Kidney epithelial cell (primary cell): ENCODE measurements at regions not wholly inside any gene's neighbourhood (a gene's known extent, or its start where the extent isn't known, plus 50 kb on each side); places are given as distances from the start of the nearest gene placed in this dataset.

ENCODE experiments used
- DNase-seq: peaks from one replicate; pipeline ENCODE4 v3.0.0-alpha.2; 2010; ENCODE audit warnings: low read depth
- H3K27me3 ChIP-seq: 2 replicates; pipeline ENCODE4 v1.6.0; 2011; ENCODE audit warnings: low read length; ENCODE audit not compliant: control insufficient read depth, insufficient read depth
- H3K36me3 ChIP-seq: 2 replicates; pipeline ENCODE4 v1.5.1; 2011; ENCODE audit warnings: low read length; ENCODE audit not compliant: control insufficient read depth, insufficient read depth
- H3K4me3 ChIP-seq: 2 replicates; pipeline ENCODE4 v1.5.1; 2011; ENCODE audit warnings: low read depth, mild to moderate bottlenecking, control low read depth, low read length
- CTCF ChIP-seq: IDR thresholded peaks from 2 replicates; pipeline ENCODE4 v1.5.1; 2011; ENCODE audit warnings: mild to moderate bottlenecking, moderate library complexity, low read length, control low read depth, inconsistent platforms; ENCODE audit not compliant: insufficient read depth, poor library complexity, severe bottlenecking

DNA sequence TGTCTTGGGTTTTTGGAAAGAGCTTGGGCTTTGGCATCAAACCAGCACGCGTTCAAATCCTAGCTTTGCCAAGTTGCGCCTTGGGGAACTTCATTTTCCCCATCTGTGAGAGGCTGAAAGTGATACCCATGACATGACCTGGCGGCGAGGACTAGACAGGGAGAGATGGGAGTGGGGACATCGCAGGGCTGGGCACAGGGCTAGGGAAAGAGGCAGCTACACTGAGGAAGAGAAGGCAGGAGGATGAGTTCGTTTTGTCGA is 202.9 kb downstream of the IRF8 start:
- Histone ChIP-seq H3K4me3 (no peak overlapping the region), H3K27me3 (no peaks in the 10 kb centered on the region), H3K36me3 (no peaks in the 10 kb centered on the region)
- no peak for DNase-seq
- TF ChIP-seq CTCF, result no peak

- no peak for DNase-seq
- Histone ChIP-seq H3K36me3 (no peaks in the 10 kb centered on the region), H3K4me3 (no peak overlapping the region), H3K27me3 (no peaks in the 10 kb centered on the region)
- no peak for TF ChIP-seq CTCF
Observed at GRCh38 chr16:86103320-86103719, 204.4 kb downstream of the IRF8 start.

GRCh38 chr16:86104537-86105048 is 205.6 kb downstream of the IRF8 start:
- no peak for TF ChIP-seq CTCF
- no peak for DNase-seq
- no peaks in the 10 kb centered on the region for H3K36me3 ChIP-seq
- no peak overlapping the region for H3K4me3 ChIP-seq
- no peaks in the 10 kb centered on the region for H3K27me3 ChIP-seq

DNA sequence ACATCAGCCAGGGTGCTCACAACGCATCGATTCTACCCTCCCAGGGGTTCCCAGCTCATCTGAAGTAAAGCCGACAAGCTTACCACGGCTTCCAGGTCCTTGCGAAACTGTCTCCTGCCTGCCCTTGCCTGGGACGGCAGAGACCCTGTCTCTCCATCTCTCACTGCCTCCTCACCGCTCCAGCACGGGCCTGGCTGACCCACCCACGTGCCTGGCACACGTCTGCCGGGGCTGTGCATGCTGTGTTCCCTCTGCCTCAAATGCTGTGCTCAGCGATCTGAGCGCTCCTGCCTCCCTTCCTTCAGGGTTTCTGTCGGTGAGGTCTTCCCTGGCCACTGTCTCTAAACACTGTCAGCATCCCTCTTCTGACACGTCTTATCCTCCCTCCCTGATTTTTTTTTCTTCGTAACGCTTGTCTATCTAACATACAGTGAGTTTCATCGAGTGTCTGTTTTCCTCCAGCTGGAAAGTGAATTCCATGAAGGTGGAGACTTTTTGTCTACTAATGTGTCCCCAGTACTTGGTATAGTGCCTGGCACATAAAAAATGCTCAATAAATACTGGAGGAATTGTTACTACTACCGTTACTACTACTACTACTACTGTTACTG is 208.4 kb downstream of the IRF8 start:
- no peak for TF ChIP-seq CTCF
- no peak overlapping the region for H3K4me3 ChIP-seq
- no peak for DNase-seq
- H3K27me3 ChIP-seq, result no peaks in the 10 kb centered on the region
- H3K36me3 ChIP-seq, result no peaks in the 10 kb centered on the region

DNA sequence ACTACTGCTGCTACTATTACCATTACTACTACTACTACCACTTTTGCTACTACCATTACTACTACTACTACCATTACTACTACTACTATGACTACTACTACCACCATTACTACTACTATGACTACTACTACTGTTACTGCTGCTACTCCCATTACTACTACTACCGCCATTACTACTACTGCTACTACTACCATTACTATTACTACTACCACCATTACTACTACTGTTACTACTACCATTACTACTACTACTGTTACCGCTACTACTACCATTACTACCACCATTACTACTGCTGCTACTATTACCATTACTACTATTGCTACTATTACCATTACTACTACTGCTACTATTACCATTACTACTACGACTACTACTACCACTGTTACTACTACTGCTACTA is 209.1 kb downstream of the IRF8 start:
- no peaks in the 10 kb centered on the region for H3K27me3 ChIP-seq
- H3K4me3 ChIP-seq, result no peak overlapping the region
- TF ChIP-seq CTCF, result no peak
- no peaks in the 10 kb centered on the region for H3K36me3 ChIP-seq
- no peak for DNase-seq

DNA sequence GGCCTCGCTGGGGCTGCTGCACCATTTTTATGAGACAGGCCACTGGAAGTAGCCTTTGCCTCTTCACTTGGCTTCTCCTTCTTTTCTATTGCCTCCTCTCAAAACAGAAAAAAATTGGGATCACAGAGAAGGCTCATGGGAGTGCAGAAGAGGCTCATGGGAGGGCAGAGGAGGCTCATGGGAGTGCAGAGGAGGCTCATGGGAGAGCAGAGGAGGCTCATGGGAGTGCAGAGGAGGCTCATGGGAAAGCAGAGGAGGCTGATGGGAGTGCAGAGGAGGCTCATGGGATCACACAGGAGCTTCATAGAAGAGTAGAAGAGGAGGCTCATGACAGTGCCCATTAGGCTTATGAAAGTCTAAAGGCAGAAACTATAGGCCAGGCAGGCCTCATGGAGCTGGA is 211.2 kb downstream of the IRF8 start:
- no peaks in the 10 kb centered on the region for H3K27me3 ChIP-seq
- TF ChIP-seq CTCF, result no peak
- H3K4me3 ChIP-seq, result no peak overlapping the region
- H3K36me3 ChIP-seq, result no peaks in the 10 kb centered on the region
- no peak for DNase-seq
